Tibial nerve (tissue), 4 donors: ENCODE measurements at regions not wholly inside any gene's neighbourhood (a gene's known extent, or its start where the extent isn't known, plus 50 kb on each side); places are given as distances from the start of the nearest gene placed in this dataset.

Experiments
- DNase-seq, 2 donors: peaks; one replicate each; pipeline ENCODE4 v3.0.0-alpha.2; 2019; ENCODE audit warnings: low spot score in 2 of 2
- H3K27ac ChIP-seq, 4 donors: fragments of 200-600 bp; sonication (generic) in 3 of 4; one replicate each; pipeline ENCODE4 v1.5.1; 2017 to 2019; ENCODE audit warnings: mild to moderate bottlenecking in 1 of 4
- H3K27me3 ChIP-seq, 2 donors: fragments of 200-600 bp; sonication (generic) in 1 of 2; one replicate each; pipeline versions ENCODE4 v1.5.1 to v1.6.0; 2017 to 2019
- H3K36me3 ChIP-seq, 3 donors: fragments of 200-600 bp; sonication (generic); one replicate each; pipeline ENCODE4 v1.5.1; 2018 to 2019
- H3K4me1 ChIP-seq, 4 donors: fragments of 200-600 bp; sonication (generic) in 3 of 4; one replicate each; pipeline ENCODE4 v1.5.1; 2017 to 2019
- H3K4me3 ChIP-seq, 4 donors: fragments of 200-600 bp; sonication (generic) in 3 of 4; one replicate each; pipeline ENCODE4 v1.5.1; 2017 to 2019; ENCODE audit warnings: mild to moderate bottlenecking in 1 of 4, moderate library complexity in 1 of 4
- H3K9me3 ChIP-seq, 4 donors: fragments of 200-600 bp; sonication (generic) in 3 of 4; one replicate each; pipeline ENCODE4 v1.5.1; 2017 to 2019
- CTCF ChIP-seq, 5 experiments: fragments of 200-600 bp in 3 of 5; fragments of 450-650 bp in 2 of 5; sonication (generic) in 3 of 5; IDR thresholded peaks; one replicate each; pipeline ENCODE4 v1.5.1; 2016 to 2019; ENCODE audit warnings: antibody characterized with exemption in 5 of 5, mild to moderate bottlenecking in 3 of 5, moderate library complexity in 2 of 5
- EP300 ChIP-seq, 2 donors: sonication (generic); formaldehyde crosslinking; IDR thresholded peaks; one replicate each; pipeline ENCODE4 v1.6.1; 2017; ENCODE audit warnings: antibody characterized with exemption in 2 of 2, mild to moderate bottlenecking in 1 of 2
- POLR2A ChIP-seq, 2 donors: fragments of 450-650 bp; IDR thresholded peaks; one replicate each; pipeline ENCODE4 v1.6.1; 2017; ENCODE audit warnings: antibody characterized with exemption in 2 of 2, mild to moderate bottlenecking in 2 of 2, moderate library complexity in 2 of 2
- WGBS, 2 donors: methylation state at CpG; one replicate each; pipeline ENCODE4 v1.1.5; 2018; 5-methylcytosine and 5-hydroxymethylcytosine counted together

GRCh38 chr13:81425286-81425685 lies 1084.4 kb upstream of the SPRY2 start:
- Histone ChIP-seq H3K9me3 (peaks cover 0 to 5% (median 0%) of the 10 kb centered on the region in 4 donors), H3K36me3 (no peaks in the 10 kb centered on the region), H3K27me3 (no peaks in the 10 kb centered on the region), H3K4me1 (no peaks in the 10 kb centered on the region), H3K27ac (no peak overlapping the region), H3K4me3 (no peak overlapping the region)
- WGBS, 2 donors = 72 to 77% methylated on average over 2 of the region's 2 CpGs
- no peak for TF ChIP-seq EP300 (IDR thresholded peaks at IDR 0.05)
- no peak for DNase-seq

GRCh38 chr13:81409284-81409683 lies 1068.4 kb upstream of the SPRY2 start:
- Histone ChIP-seq H3K27ac (no peak overlapping the region), H3K36me3 (no peaks in the 10 kb centered on the region), H3K9me3 (no peaks in the 10 kb centered on the region), H3K4me1 (no peaks in the 10 kb centered on the region), H3K27me3 (no peaks in the 10 kb centered on the region), H3K4me3 (no peak overlapping the region)
- no peak for TF ChIP-seq EP300 (IDR thresholded peaks at IDR 0.05)
- TF ChIP-seq CTCF (IDR thresholded peaks at IDR 0.05) = no peak
- TF ChIP-seq POLR2A (IDR thresholded peaks at IDR 0.05) = no peak
- no peak for DNase-seq

GRCh38 chr13:81408647-81409046 lies 1067.7 kb upstream of the SPRY2 start:
- TF ChIP-seq EP300 (IDR thresholded peaks at IDR 0.05) (no peak), POLR2A (IDR thresholded peaks at IDR 0.05) (no peak)
- WGBS, 2 donors = 82 to 89% methylated on average over 2 of the region's 2 CpGs
- no peaks in the 10 kb centered on the region for H3K9me3 ChIP-seq
- H3K27ac ChIP-seq = no peak overlapping the region
- no peak for DNase-seq
- H3K4me1 ChIP-seq = no peaks in the 10 kb centered on the region
- no peak overlapping the region for H3K4me3 ChIP-seq
- no peaks in the 10 kb centered on the region for H3K27me3 ChIP-seq
- no peaks in the 10 kb centered on the region for H3K36me3 ChIP-seq

GRCh38 chr13:81406639-81407292 lies 1065.8 kb upstream of the SPRY2 start:
- H3K4me3 ChIP-seq = no peak overlapping the region
- no peaks in the 10 kb centered on the region for H3K27me3 ChIP-seq
- no peak for TF ChIP-seq EP300 (IDR thresholded peaks at IDR 0.05)
- TF ChIP-seq POLR2A (IDR thresholded peaks at IDR 0.05) = no peak
- no peak for TF ChIP-seq CTCF (IDR thresholded peaks at IDR 0.05)
- no peaks in the 10 kb centered on the region for H3K4me1 ChIP-seq
- H3K9me3 ChIP-seq = no peaks in the 10 kb centered on the region
- no peak for DNase-seq
- WGBS, 2 donors = 80 to 82% methylated on average over 4 of the region's 4 CpGs
- no peaks in the 10 kb centered on the region for H3K36me3 ChIP-seq
- no peak overlapping the region for H3K27ac ChIP-seq

- WGBS, 2 donors = 48 to 61% methylated on average over 3 of the region's 3 CpGs
- Histone ChIP-seq H3K4me1 (no peaks in the 10 kb centered on the region), H3K4me3 (no peak overlapping the region), H3K9me3 (no peaks in the 10 kb centered on the region), H3K27ac (no peak overlapping the region), H3K27me3 (no peaks in the 10 kb centered on the region), H3K36me3 (no peaks in the 10 kb centered on the region)
- no peak for DNase-seq
- no peak for TF ChIP-seq EP300 (IDR thresholded peaks at IDR 0.05)
- no peak for TF ChIP-seq CTCF (IDR thresholded peaks at IDR 0.05)
- no peak for TF ChIP-seq POLR2A (IDR thresholded peaks at IDR 0.05)
These were observed 1065.1 kb upstream of the SPRY2 start for GRCh38 chr13:81406022-81406421.

GRCh38 chr13:81396192-81396591 lies 1055.3 kb upstream of the SPRY2 start:
- H3K27ac ChIP-seq = no peak overlapping the region
- no peaks in the 10 kb centered on the region for H3K9me3 ChIP-seq
- no peaks in the 10 kb centered on the region for H3K4me1 ChIP-seq
- WGBS, 2 donors = 82 to 84% methylated on average over 4 of the region's 4 CpGs
- H3K36me3 ChIP-seq = no peaks in the 10 kb centered on the region
- no peak for DNase-seq
- H3K4me3 ChIP-seq = no peak overlapping the region
- no peaks in the 10 kb centered on the region for H3K27me3 ChIP-seq
- TF ChIP-seq POLR2A (IDR thresholded peaks at IDR 0.05) = no peak
- TF ChIP-seq EP300 (IDR thresholded peaks at IDR 0.05) = no peak
- no peak for TF ChIP-seq CTCF (IDR thresholded peaks at IDR 0.05)
